ENCODE measurements at regions not wholly inside any gene's neighbourhood (a gene's known extent, or its start where the extent isn't known, plus 50 kb on each side); places are given as distances from the start of the nearest gene placed in this dataset.

DNA sequence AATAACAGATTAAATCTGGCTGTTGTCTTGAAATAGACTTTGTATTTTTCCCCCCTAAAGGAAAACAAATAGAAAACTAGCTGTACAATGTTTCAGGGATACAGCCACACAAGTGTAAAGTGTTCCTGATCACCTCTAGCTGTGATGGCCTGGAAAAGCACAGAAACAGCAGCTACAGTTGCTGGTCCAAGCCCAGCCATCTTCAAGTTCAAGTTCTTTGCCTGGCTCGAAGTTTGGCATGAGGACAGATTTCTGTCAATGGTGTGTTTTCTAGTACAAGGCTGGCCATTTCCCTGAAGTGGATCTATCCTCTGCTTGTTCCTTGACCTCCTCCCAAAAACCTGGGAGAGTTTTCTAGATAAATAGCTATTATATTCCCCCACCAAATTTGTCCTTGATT is 272.2 kb upstream of the ADRA1B start:
- no peak for TF ChIP-seq POLR2A (IDR thresholded peaks at IDR 0.05; ENCODE audit: low read depth, low read length)
- TF ChIP-seq POLR2AphosphoS5 (IDR thresholded peaks at IDR 0.05; ENCODE audit: low read length) = no peak
- TF ChIP-seq, protein P1, sequence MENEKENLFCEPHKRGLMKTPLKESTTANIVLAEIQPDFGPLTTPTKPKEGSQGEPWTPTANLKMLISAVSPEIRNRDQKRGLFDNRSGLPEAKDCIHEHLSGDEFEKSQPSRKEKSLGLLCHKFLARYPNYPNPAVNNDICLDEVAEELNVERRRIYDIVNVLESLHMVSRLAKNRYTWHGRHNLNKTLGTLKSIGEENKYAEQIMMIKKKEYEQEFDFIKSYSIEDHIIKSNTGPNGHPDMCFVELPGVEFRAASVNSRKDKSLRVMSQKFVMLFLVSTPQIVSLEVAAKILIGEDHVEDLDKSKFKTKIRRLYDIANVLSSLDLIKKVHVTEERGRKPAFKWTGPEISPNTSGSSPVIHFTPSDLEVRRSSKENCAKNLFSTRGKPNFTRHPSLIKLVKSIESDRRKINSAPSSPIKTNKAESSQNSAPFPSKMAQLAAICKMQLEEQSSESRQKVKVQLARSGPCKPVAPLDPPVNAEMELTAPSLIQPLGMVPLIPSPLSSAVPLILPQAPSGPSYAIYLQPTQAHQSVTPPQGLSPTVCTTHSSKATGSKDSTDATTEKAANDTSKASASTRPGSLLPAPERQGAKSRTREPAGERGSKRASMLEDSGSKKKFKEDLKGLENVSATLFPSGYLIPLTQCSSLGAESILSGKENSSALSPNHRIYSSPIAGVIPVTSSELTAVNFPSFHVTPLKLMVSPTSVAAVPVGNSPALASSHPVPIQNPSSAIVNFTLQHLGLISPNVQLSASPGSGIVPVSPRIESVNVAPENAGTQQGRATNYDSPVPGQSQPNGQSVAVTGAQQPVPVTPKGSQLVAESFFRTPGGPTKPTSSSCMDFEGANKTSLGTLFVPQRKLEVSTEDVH (IDR thresholded peaks at IDR 0.05; ENCODE audit: low read depth, partially characterized antibody) = no peak
- TF ChIP-seq, protein P2, sequence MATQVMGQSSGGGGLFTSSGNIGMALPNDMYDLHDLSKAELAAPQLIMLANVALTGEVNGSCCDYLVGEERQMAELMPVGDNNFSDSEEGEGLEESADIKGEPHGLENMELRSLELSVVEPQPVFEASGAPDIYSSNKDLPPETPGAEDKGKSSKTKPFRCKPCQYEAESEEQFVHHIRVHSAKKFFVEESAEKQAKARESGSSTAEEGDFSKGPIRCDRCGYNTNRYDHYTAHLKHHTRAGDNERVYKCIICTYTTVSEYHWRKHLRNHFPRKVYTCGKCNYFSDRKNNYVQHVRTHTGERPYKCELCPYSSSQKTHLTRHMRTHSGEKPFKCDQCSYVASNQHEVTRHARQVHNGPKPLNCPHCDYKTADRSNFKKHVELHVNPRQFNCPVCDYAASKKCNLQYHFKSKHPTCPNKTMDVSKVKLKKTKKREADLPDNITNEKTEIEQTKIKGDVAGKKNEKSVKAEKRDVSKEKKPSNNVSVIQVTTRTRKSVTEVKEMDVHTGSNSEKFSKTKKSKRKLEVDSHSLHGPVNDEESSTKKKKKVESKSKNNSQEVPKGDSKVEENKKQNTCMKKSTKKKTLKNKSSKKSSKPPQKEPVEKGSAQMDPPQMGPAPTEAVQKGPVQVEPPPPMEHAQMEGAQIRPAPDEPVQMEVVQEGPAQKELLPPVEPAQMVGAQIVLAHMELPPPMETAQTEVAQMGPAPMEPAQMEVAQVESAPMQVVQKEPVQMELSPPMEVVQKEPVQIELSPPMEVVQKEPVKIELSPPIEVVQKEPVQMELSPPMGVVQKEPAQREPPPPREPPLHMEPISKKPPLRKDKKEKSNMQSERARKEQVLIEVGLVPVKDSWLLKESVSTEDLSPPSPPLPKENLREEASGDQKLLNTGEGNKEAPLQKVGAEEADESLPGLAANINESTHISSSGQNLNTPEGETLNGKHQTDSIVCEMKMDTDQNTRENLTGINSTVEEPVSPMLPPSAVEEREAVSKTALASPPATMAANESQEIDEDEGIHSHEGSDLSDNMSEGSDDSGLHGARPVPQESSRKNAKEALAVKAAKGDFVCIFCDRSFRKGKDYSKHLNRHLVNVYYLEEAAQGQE (IDR thresholded peaks at IDR 0.05; ENCODE audit: low read depth, low read length) = no peak

All from GM12878 (cell line).